ENCODE measurements at regions not wholly inside any gene's neighbourhood (a gene's known extent, or its start where the extent isn't known, plus 50 kb on each side); places are given as distances from the start of the nearest gene placed in this dataset.
"Not testable (repeated sequence)": the region's sequence is repeated elsewhere in the genome, so short reads cannot be mapped to it uniquely, and the experiment has no call there.

- DNase-seq = no peak
These were observed 116.8 kb downstream of the OTOR start for GRCh38 chr20:16864963-16865362.

DNA sequence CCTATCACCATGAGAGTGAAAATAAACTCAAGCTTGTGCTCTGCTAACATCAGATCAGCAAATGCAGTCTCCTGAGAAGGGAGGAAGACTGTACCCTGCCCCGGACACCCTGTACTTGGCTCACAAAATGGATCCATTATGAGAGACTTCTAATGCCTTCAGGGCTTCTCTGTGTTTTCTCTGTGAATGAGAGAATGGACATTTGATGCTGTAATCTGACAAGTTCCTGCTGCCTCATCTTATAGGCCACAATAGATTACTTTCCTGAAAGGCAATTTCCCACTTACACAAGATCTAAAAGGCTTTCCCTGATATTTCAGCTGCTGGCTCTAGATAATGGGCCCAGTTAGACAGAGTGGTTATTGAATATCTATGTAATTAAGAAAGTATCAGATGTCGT lies 117.2 kb downstream of the OTOR start:
- no peak for DNase-seq

DNA sequence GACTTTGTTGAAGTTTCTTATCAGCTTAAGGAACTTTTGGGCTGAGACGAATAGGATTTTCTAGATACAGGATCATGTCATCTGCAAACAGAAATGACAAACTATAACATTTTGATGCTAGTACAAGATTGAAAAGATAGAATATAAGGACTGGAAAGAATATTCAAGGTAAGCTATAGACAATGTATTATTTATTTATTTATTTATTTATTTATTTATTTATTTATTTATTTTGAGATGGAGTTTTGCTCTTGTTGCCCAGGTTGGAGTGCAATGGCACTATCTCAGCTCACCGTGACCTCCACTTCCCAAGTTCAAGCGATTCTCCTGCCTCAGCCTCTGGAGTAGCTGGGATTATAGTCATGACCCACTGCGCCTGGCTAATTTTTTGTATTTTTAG lies 125.0 kb downstream of the OTOR start:
- not testable (repeated sequence) for DNase-seq

- no peak for DNase-seq
These were observed 128.9 kb downstream of the OTOR start for GRCh38 chr20:16877053-16877554.

- no peak for DNase-seq
These were observed 137.6 kb downstream of the OTOR start for GRCh38 chr20:16885746-16886145.

- no peak for DNase-seq
These were observed 150.3 kb downstream of the OTOR start for GRCh38 chr20:16898433-16898832.

GRCh38 chr20:16902662-16903061 lies 154.5 kb downstream of the OTOR start:
- DNase-seq = no peak

GRCh38 chr20:16904751-16905150 lies 156.6 kb downstream of the OTOR start:
- no peak for DNase-seq

- no peak for DNase-seq
These were observed 166.1 kb downstream of the OTOR start for GRCh38 chr20:16914277-16914676.

GRCh38 chr20:16916165-16916564 lies 168.0 kb downstream of the OTOR start:
- DNase-seq = no peak

DNA sequence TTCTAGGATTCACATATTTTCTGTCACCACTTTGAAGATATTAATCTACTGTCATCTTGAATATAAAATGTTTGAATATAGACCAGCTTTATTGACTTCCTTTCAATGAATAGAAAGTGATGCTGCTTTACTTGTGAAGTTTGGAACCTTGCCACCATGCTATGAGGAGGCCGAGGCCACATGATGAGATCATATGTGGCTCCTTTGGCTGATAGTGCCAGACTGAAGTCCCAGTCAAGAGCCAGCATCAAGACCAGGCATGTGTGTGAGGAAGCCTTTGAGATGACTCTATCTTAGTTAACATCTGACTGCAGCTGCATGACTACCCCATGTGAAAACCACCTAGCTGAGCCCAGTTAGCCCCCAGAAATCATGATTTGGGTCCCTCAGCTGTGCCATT lies 169.5 kb downstream of the OTOR start:
- DNase-seq = no peak

- DNase-seq = no peak
These were observed 170.2 kb downstream of the OTOR start for GRCh38 chr20:16918366-16918765.

- DNase-seq = no peak
These were observed 171.7 kb downstream of the OTOR start for GRCh38 chr20:16919841-16920240.

GRCh38 chr20:16922834-16923233 lies 174.7 kb downstream of the OTOR start:
- no peak for DNase-seq

DNA sequence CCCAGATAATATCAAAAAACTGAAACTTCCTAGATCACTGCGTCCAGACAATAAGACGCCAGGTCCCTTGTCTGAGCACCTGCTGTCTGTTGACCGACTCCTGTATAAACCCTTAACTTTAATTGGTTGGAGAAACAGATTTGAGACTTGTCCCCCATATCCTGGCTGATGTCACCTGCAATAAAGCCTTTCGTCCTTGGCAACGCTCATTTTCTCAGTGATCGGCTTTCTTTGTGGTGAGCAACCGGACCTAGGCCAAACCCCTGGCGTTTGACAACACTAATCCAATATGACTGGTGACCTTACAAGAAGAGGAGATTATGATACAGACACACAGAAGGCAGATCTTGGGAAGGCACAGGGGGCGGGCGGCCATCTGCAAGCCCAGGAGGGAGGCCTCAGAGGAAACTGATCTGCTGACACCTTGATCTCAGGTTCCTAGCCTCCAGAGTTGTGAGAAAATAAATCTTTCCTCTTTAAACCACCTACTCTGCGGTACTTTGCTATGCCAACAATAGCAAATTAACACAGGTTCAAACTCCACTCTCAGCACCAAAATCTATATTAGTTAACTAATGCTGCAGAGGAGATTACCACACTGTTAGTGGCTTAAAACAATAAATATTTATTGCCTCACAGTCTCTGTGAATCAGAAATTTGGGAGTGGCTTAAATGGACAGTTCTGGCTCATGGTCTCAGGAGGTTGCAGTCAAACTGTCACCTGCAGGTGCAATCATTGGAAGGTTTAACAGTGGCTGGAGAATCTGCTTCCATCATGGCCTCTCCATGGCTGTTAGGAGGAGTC lies 178.7 kb downstream of the OTOR start:
- DNase-seq = no peak

DNA sequence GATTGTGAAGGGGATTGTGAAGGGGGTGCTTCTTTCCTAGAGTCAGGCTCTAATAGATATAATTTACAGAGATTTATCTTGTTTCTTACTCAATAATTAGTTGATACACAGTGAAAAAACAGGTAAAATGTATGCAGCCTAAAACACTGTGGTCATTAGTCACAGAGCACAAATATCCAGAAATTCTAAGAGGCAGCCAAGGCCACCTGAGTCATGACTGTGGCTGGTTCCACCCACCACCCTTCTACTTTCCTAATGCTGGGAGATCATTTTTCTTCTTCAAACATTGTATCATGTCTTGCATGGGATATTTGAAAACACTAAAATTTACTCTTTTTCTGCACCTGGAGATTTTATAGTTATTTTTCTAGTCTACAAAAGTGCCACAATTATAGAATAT lies 181.6 kb downstream of the OTOR start:
- DNase-seq = no peak

DNA sequence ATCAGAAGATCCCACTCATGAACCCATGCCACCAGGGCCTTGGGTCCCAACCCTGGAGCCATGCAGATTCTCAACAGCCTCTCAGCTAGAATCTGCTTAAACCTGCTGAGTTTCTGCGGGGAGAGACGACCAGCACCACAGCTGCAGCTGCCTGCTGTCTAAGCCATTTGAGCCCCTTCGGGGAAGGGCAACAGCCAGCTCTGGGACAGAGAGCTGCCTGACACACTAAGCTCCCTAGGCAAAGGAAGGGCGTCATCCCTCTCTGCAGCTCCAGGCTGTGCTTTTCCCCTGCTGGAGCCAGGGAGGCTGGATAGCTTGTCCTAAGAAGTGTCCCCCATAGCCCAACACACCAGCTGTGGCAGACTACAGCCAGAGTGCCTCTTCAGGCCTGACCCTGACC lies 182.5 kb downstream of the OTOR start:
- no peak for DNase-seq

GRCh38 chr20:16939051-16939450 lies 190.9 kb downstream of the OTOR start:
- DNase-seq = no peak

DNA sequence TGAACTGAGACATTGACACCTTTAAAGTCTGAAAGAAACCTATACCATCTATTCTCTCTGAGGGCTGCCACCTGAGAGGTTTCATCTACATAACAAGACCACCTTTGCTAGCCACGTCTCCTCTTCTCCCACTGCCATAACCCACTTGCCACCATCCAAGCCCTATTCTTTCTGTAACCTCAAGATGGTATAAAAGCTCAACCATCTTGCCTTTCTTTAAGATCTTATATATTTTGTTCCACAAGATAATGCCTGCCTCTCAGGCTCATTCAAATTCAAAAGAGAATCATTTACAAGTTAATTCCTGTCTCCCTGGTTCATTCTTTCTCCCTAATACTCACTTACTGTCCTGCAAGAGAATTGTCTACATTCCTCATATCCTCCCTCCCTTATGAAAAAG lies 192.5 kb downstream of the OTOR start:
- DNase-seq = no peak

DNA sequence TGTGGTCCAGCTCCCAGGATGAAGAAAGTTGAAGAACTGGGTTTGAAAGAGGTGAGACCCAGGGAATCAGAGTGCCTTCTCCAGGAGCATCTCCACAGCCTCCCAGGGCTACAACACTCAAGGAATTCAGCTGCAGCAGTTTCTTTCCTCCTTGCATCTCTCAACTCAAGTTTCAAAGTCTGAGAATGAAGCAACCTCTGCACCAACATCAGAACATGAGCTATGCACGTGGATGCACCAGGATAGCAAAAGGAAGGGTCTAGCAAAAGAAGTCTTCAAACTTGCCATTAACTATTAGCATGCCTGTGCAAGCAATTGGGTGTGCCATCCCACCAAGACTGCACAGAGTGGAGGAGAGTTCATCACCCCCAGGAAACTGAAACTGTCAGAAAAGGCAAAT lies 193.9 kb downstream of the OTOR start:
- no peak for DNase-seq

GRCh38 chr20:16942756-16943155 lies 194.6 kb downstream of the OTOR start:
- DNase-seq = no peak

- no peak for DNase-seq
These were observed 196.6 kb downstream of the OTOR start for GRCh38 chr20:16944745-16945144.

- DNase-seq = no peak
These were observed 197.5 kb downstream of the OTOR start for GRCh38 chr20:16945619-16946018.

- no peak for DNase-seq
These were observed 197.9 kb downstream of the OTOR start for GRCh38 chr20:16946097-16946496.

- no peak for DNase-seq
These were observed 199.3 kb downstream of the OTOR start for GRCh38 chr20:16947479-16947878.

All from activated CD4-positive, alpha-beta T cell treated with anti-CD3 and anti-CD28 coated beads, Interleukin-2, amount 50 U/mL, for 16 hours (primary cell).